GM18508 (cell line): ENCODE measurements at regions not wholly inside any gene's neighbourhood (a gene's known extent, or its start where the extent isn't known, plus 50 kb on each side); places are given as distances from the start of the nearest gene placed in this dataset.
"Not testable (repeated sequence)": the region's sequence is repeated elsewhere in the genome, so short reads cannot be mapped to it uniquely, and the experiment has no call there.

Experiments used
- ATAC-seq: cut with Tn5 transposase; IDR thresholded peaks from one replicate; pipeline ENCODE4 v1.9.1; 2021; ENCODE audit warnings: moderate number of reproducible peaks; ENCODE audit not compliant: insufficient read depth, unreplicated experiment

DNA sequence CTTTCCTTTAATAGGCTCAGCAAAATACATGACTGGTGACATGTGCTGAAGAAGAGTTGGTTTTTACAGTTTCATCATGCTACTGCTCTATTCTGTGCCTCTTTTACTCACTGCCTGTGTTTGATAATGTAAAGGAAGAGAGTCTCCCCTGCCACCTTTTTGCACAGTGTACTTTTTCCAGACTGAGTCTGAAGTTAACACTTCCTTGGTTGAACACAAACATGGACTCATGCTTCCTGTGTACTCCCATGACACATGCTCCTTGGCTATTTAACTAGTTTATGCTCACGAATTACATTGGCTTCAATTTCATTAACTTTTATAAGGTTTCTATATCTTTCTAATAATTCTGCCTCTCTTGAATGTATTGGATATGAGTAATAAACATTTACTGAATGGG, 396.1 kb downstream of the VGLL3 start:
- no peak for ATAC-seq

DNA sequence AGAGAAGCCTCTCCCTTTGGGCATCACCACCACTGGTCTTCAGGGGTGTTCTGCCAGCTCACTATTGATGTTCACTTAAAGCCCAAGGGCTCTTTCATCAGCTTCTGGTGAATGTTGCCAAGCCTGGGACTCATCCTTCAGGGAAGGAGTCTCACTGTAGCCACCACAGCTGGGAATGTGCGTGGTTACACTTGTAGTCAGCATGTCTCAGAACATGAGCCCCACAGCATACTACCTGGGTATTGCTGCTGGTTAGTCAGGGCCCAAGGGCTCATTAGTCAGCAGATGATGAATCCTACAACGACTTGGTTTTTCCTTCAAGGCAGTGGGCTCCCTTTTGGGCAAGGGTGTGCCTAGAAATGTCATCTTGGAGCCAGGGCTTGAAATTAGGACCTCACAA, 412.9 kb downstream of the VGLL3 start:
- ATAC-seq, result no peak

- no peak for ATAC-seq
Observed at GRCh38 chr3:86563400-86563970, 427.5 kb downstream of the VGLL3 start.

GRCh38 chr3:86562090-86562489, 428.9 kb downstream of the VGLL3 start:
- ATAC-seq, result no peak

DNA sequence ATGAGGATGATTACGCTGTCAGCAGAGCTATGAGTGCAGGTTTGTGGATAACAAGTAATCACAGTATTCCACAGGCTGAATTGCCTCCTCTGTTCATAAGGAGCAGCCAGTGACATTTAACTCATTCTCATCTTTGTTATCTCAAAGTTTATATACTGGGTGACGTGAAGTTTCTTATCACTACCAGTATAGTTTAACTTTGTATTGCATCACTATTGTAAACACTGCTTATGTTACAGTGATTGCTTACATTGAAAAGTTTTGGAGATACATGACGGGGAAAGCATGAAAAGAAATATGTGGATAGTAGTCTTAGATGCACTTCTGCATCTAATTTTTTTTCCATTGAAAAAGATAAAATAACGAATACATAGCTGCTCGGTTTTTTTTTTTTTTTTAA, 429.7 kb downstream of the VGLL3 start:
- ATAC-seq, result no peak

- peak; percentile 87 for ATAC-seq
Observed at GRCh38 chr3:86554383-86554782, 436.6 kb downstream of the VGLL3 start.

DNA sequence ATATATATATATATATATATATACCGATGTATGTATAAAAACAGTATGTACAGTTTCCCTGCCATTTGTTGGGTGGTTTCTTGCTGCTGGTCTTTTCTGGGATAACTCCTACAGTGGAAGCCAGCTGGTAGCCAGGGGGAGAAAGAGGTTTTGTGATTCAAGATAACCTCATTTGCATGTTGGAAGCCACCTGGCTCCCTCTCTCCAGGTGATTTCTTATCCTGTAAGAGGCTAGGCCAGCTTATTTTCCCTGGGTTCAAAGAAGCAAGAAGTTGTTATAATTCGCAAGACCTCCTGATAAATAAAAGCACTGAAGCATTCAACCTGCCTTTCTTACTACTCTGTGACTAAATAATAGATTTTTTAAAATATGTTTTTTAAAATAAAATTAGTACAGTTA, 443.3 kb downstream of the VGLL3 start:
- ATAC-seq, result no peak

GRCh38 chr3:86537171-86537570, 453.8 kb downstream of the VGLL3 start:
- ATAC-seq, result no peak

- ATAC-seq, result no peak
Observed at GRCh38 chr3:86519819-86520218, 471.1 kb downstream of the VGLL3 start.

DNA sequence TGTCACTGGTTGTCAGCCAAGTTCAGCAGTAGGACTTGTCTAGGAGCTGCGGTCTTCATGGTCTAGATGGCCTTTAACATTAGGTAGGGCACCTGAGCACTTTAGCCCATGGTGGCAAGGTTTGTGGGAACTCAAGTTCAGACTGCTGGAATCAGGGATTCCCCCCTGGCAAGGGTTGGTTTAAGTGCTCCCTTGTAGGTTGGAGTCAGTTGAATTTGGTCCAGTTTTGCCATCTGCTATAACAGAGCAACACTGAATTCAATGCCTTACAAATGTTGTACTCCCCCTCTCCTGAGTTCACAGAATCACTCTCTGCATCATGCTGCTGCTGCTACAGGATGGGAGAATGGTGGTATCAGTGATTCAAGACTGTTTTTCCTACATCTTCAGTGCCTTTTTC, 509.3 kb downstream of the VGLL3 start:
- no peak for ATAC-seq

GRCh38 chr3:86481031-86481430, 509.9 kb downstream of the VGLL3 start:
- ATAC-seq, result no peak

DNA sequence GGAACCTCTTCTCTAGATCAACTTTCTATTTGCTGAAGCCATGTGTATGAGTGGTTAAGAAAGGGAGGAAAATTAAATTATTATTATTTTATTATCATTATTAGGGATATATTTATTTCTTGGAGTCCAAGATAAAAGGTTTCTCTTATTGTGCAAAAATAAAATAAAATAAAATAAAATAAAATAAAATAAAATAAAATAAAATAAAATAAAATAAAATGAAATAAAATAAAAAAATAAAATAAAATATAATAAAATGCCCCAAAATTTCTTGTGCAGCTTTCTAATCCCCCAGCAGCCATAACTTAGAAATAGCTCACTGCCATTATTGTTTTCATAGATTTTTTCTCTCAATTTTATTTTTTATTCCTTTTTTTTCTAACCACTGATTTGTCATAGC, 526.8 kb downstream of the VGLL3 start:
- no peak for ATAC-seq

DNA sequence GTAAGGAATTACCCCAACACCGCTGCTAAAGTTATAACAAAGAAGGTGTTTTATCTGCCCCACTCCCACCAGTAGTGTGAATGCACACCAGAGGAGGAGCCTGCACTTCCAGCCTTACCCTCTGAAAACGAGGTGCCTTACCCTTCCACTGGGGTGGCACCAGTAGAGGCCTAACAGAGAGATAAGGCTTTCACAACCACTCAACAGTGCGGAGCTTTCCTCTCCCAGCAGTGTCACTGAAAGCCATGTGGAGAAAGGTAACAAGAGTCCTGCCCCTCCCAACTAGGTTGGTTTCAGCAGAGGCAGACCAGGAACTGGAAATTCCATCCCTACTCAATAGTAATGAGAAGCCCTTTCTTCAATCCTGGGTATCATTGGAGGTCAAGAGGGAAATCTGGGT, 539.2 kb downstream of the VGLL3 start:
- ATAC-seq, result no peak

- ATAC-seq, result no peak
Observed at GRCh38 chr3:86438544-86438943, 552.4 kb downstream of the VGLL3 start.

DNA sequence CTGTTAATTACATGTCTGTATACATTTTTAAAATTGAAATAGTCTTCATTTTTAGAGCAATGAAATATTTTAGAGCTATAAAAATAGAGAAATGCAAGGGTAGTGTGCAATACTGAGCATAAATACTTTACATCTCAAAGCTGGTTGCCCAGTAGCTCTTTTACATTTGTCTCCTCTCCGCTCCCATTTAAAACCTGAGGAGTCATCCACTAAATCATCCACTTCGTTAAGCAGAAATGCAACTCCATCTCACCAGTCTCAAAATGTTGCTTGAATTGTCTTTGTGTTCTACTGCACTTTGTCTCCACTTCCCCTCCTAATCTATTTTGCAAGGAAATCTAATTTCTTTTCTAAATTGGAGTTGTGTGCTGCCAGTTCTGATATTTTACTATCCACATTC, 563.6 kb downstream of the VGLL3 start:
- ATAC-seq, result no peak

GRCh38 chr3:86420990-86421739, 569.8 kb downstream of the VGLL3 start:
- no peak for ATAC-seq

GRCh38 chr3:86418861-86419260, 572.1 kb downstream of the VGLL3 start:
- ATAC-seq, result no peak

GRCh38 chr3:86416334-86416733, 574.6 kb downstream of the VGLL3 start:
- no peak for ATAC-seq

DNA sequence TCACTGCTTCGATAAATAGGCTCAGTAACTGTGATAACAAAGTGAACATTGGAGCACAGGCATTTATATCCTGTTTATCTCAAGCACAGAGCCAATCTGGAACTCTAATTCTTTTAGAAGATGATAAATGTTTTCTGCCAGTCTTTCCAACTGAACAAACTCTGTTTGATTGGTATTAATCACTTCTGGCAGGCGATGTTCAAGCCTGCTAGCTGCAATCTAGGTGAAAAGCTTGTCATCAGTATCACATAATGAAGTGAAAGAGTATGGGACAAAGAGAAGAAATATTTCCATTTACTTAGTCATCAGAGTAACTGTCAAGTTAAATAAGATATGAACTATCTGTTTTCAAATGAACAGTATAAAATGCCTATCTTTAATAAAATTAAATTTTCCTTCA, 577.3 kb downstream of the VGLL3 start:
- ATAC-seq, result no peak

- ATAC-seq, result no peak
Observed at GRCh38 chr3:86410587-86410986, 580.4 kb downstream of the VGLL3 start.

DNA sequence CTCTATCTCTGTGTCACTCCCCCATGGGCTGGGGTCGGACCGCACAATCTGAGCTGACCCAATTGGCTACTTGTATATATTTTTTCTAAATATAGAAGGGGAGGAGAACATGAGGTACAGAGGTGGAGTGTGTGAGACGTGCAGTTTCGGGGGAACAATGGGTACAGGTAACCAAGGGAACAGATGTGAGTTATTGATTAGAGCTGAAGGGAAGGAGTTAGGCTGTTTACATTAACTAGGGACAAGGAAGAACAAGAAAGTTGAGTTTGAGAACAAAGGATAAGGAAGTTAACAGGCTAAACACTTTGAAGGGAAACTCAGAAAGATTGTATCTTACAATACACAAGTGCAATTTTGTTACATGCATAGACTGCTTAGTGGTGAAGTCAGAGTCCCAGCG, 601.2 kb downstream of the VGLL3 start:
- ATAC-seq, result not testable (repeated sequence)

DNA sequence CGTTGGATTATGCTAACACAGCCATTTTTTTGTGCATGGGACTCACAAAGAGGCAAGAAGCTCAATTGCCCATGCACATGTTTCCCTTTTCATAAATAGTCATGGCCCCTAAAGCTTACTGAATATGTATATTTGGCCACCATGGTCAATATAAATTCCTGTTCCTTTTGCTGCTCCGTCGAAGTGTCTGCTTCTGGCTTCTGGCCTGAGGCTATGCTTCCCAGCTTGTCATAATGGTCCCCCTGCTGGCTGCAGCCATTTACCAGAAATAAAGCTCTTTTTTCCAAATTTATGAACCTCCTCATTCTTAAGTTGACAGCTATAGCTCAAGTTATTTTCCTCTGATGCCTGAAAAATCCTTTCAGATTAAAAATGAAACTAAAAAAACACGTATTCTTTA, 602.1 kb downstream of the VGLL3 start:
- no peak for ATAC-seq
